Esophagus squamous epithelium (tissue), 5 donors: ENCODE measurements at regions not wholly inside any gene's neighbourhood (a gene's known extent, or its start where the extent isn't known, plus 50 kb on each side); places are given as distances from the start of the nearest gene placed in this dataset.

Experiments
- DNase-seq: peaks from one replicate; lab custom pipeline; 2025; lab: John Stamatoyannopoulos, UW
- H3K27ac ChIP-seq, 4 donors: fragments of 200-600 bp; sonication (generic); one replicate each; pipeline ENCODE4 v1.5.1; 2016 to 2019; ENCODE audit warnings: mild to moderate bottlenecking in 1 of 4
- H3K27me3 ChIP-seq, 4 donors: fragments of 200-600 bp; sonication (generic); 1 replicate in 3 of 4; 2 replicates in 1 of 4; pipeline versions ENCODE4 v1.5.1 to v1.6.0; 2017 to 2021; ENCODE audit warnings: antibody characterized with exemption in 1 of 4
- H3K36me3 ChIP-seq, 3 donors: fragments of 200-600 bp; sonication (generic); one replicate each; pipeline ENCODE4 v1.5.1; 2016 to 2019
- H3K4me1 ChIP-seq, 3 donors: fragments of 200-600 bp; sonication (generic); one replicate each; pipeline ENCODE4 v1.5.1; 2017 to 2019
- H3K4me3 ChIP-seq, 4 donors: fragments of 200-600 bp; sonication (generic); 1 replicate in 3 of 4; 2 replicates in 1 of 4; pipeline ENCODE4 v1.5.1; 2016 to 2019; ENCODE audit warnings: mild to moderate bottlenecking in 2 of 4, moderate library complexity in 1 of 4
- H3K9me3 ChIP-seq, 3 donors: fragments of 200-600 bp; sonication (generic); one replicate each; pipeline ENCODE4 v1.5.1; 2016 to 2019
- CTCF ChIP-seq, 6 experiments: fragments of 450-650 bp in 4 of 6; fragments of 200-600 bp in 2 of 6; sonication (generic) in 2 of 6; IDR thresholded peaks; one replicate each; pipeline ENCODE4 v1.5.1; 2016 to 2019; ENCODE audit warnings: antibody characterized with exemption in 6 of 6, mild to moderate bottlenecking in 4 of 6, moderate library complexity in 4 of 6
- POLR2A ChIP-seq, 4 donors: fragments of 450-650 bp; IDR thresholded peaks; one replicate each; pipeline ENCODE4 v1.6.1; 2017; ENCODE audit warnings: antibody characterized with exemption in 4 of 4, mild to moderate bottlenecking in 4 of 4, moderate library complexity in 3 of 4
- WGBS, 2 donors: methylation state at CpG; one replicate each; pipeline ENCODE4 v1.1.5; 2018; 5-methylcytosine and 5-hydroxymethylcytosine counted together
- intact Hi-C: fragments of 100-400 bp; cut with DNase I; formaldehyde crosslinking; loops from one replicate; pipeline ENCODE4 v1.15.0; 2022
- donor health status: DM: yes; HTN: yes; CAD: no.

- intact Hi-C loops = no loop called here
- WGBS, 2 donors = 82 to 89% methylated on average over 3 of the region's 3 CpGs
- H3K4me3 ChIP-seq = no peak overlapping the region
- no peak for DNase-seq
- no peaks in the 10 kb centered on the region for H3K9me3 ChIP-seq
- no peak overlapping the region for H3K27ac ChIP-seq
- H3K4me1 ChIP-seq = no peaks in the 10 kb centered on the region
- H3K36me3 ChIP-seq = no peaks in the 10 kb centered on the region
- H3K27me3 ChIP-seq = no peaks in the 10 kb centered on the region
- TF ChIP-seq CTCF (IDR thresholded peaks at IDR 0.05) = no peak
- no peak for TF ChIP-seq POLR2A (IDR thresholded peaks at IDR 0.05)
These were observed 397.8 kb upstream of the TLE4 start for GRCh38 chr9:79173932-79174331.

- Histone ChIP-seq H3K27me3 (no peaks in the 10 kb centered on the region), H3K36me3 (no peaks in the 10 kb centered on the region), H3K4me1 (no peaks in the 10 kb centered on the region), H3K9me3 (no peaks in the 10 kb centered on the region), H3K27ac (no peak overlapping the region), H3K4me3 (no peak overlapping the region)
- intact Hi-C loops = no loop called here
- no peak for TF ChIP-seq CTCF (IDR thresholded peaks at IDR 0.05)
- TF ChIP-seq POLR2A (IDR thresholded peaks at IDR 0.05) = no peak
- 52 to 65% methylated on average over 4 of the region's 4 CpGs for WGBS, 2 donors
- DNase-seq = no peak
These were observed 395.6 kb upstream of the TLE4 start for GRCh38 chr9:79176014-79176697.

GRCh38 chr9:79184831-79185230, 386.9 kb upstream of the TLE4 start:
- Histone ChIP-seq H3K36me3 (no peaks in the 10 kb centered on the region), H3K9me3 (no peaks in the 10 kb centered on the region), H3K27me3 (no peaks in the 10 kb centered on the region), H3K27ac (no peak overlapping the region), H3K4me1 (peaks cover 0 to 3% (median 0%) of the 10 kb centered on the region in 3 donors), H3K4me3 (no peak overlapping the region)
- WGBS, 2 donors = 24 to 69% methylated on average over 2 of the region's 2 CpGs
- TF ChIP-seq CTCF (IDR thresholded peaks at IDR 0.05) (no peak), POLR2A (IDR thresholded peaks at IDR 0.05) (no peak)
- intact Hi-C loops = no loop called here
- no peak for DNase-seq

GRCh38 chr9:79185866-79186265, 385.9 kb upstream of the TLE4 start:
- intact Hi-C loops = no loop called here
- Histone ChIP-seq H3K4me1 (peaks cover 0 to 3% (median 0%) of the 10 kb centered on the region in 3 donors), H3K36me3 (no peaks in the 10 kb centered on the region), H3K27me3 (no peaks in the 10 kb centered on the region), H3K4me3 (no peak overlapping the region), H3K27ac (no peak overlapping the region), H3K9me3 (no peaks in the 10 kb centered on the region)
- TF ChIP-seq POLR2A (IDR thresholded peaks at IDR 0.05) (no peak), CTCF (IDR thresholded peaks at IDR 0.05) (no peak)
- DNase-seq = no peak

- intact Hi-C loops = no loop called here
- DNase-seq = no peak
- no peaks in the 10 kb centered on the region for H3K9me3 ChIP-seq
- H3K4me3 ChIP-seq = no peak overlapping the region
- no peaks in the 10 kb centered on the region for H3K36me3 ChIP-seq
- peaks cover 0 to 3% (median 0%) of the 10 kb centered on the region in 3 donors for H3K4me1 ChIP-seq
- TF ChIP-seq POLR2A (IDR thresholded peaks at IDR 0.05) (no peak), CTCF (IDR thresholded peaks at IDR 0.05) (no peak)
- H3K27ac ChIP-seq = no peak overlapping the region
- H3K27me3 ChIP-seq = no peaks in the 10 kb centered on the region
- 13 to 16% methylated on average over 3 of the region's 3 CpGs for WGBS, 2 donors
These were observed 382.2 kb upstream of the TLE4 start for GRCh38 chr9:79189511-79189924.
